AG04449 (cell line): ENCODE measurements at regions not wholly inside any gene's neighbourhood (a gene's known extent, or its start where the extent isn't known, plus 50 kb on each side); places are given as distances from the start of the nearest gene placed in this dataset.

ENCODE experiments used
- CTCF ChIA-PET: fragments of 350-600 bp; formaldehyde crosslinking; extraction: SDS; loops from one replicate; lab custom pipeline; 2021; ENCODE audit warnings: antibody characterized with exemption; lab: Yijun Ruan, JAX
- POLR2A ChIA-PET: fragments of 400-600, 350-600 bp; formaldehyde crosslinking; extraction: SDS; loops from one replicate; lab custom pipeline; 2020; ENCODE audit warnings: antibody characterized with exemption, inconsistent platforms; lab: Yijun Ruan, JAX
- DNase-seq: peaks from one replicate; pipeline ENCODE4 v3.0.0-alpha.2; 2010; ENCODE audit warnings: low read depth, low spot score
- H3K4me3 ChIP-seq: 2 replicates; pipeline ENCODE4 v1.5.1; 2011; ENCODE audit warnings: low read depth, mild to moderate bottlenecking, control low read depth, low read length
- TF ChIP-seq, protein P1 (sequence below): IDR thresholded peaks from one replicate; pipeline ENCODE4 v1.5.1; 2011; ENCODE audit warnings: mild to moderate bottlenecking, moderate library complexity, low read length, control low read depth, inconsistent platforms; ENCODE audit not compliant: insufficient read depth; ENCODE audit errors: missing control alignments

DNA sequence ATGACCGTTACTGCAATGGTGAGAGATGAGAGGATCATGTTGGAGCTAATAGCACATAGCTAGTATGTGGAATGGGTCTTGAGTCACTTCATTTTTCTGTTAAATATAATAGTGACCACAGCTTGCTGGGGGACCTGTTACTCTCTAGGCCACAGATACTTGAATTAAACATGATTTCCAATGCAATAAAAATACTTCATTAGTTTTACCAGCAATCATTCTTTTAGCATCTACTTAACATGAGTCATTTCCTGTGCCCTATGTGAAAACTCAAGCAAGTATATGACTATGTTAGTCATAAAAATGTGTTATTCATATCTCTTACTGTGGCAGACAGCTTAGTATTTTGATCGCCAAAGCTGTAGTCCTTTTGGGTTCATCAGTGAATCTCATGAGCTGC, 798.8 kb downstream of the SLC16A7 start:
- ChIA-PET POLR2A (interaction anchor here (0.6 kb wide), 1 partner anchor 1227 kb away, joined by 3 read pairs; no protein-coding TSS in a partner anchor), CTCF (no interaction called here)
- no peak overlapping the region for H3K4me3 ChIP-seq
- TF ChIP-seq, protein P1, sequence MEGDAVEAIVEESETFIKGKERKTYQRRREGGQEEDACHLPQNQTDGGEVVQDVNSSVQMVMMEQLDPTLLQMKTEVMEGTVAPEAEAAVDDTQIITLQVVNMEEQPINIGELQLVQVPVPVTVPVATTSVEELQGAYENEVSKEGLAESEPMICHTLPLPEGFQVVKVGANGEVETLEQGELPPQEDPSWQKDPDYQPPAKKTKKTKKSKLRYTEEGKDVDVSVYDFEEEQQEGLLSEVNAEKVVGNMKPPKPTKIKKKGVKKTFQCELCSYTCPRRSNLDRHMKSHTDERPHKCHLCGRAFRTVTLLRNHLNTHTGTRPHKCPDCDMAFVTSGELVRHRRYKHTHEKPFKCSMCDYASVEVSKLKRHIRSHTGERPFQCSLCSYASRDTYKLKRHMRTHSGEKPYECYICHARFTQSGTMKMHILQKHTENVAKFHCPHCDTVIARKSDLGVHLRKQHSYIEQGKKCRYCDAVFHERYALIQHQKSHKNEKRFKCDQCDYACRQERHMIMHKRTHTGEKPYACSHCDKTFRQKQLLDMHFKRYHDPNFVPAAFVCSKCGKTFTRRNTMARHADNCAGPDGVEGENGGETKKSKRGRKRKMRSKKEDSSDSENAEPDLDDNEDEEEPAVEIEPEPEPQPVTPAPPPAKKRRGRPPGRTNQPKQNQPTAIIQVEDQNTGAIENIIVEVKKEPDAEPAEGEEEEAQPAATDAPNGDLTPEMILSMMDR, result no peak
- peak; percentile 71 for DNase-seq

DNA sequence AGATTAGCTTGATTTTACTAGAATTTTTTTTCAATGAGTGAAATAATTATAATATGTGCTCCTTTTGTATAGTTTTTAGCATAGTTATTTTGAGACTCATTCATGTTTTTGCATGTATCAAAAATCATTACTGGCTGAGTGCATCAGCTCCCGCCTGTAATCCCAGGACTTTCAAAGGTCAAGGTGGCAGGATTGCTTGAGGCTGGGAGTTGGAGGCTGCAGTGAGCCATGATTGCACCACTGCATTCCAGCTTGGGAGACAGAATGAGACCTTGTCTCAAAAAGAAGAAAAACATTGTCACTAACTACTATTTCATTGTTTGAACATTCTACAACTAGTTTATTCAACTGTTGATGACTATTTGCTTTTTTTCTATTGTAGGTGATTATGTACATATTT, 802.7 kb downstream of the SLC16A7 start:
- no peak overlapping the region for H3K4me3 ChIP-seq
- TF ChIP-seq, protein P1, result no peak
- DNase-seq, result no peak
- CTCF ChIA-PET, result no interaction called here
- POLR2A ChIA-PET, result no interaction called here

DNA sequence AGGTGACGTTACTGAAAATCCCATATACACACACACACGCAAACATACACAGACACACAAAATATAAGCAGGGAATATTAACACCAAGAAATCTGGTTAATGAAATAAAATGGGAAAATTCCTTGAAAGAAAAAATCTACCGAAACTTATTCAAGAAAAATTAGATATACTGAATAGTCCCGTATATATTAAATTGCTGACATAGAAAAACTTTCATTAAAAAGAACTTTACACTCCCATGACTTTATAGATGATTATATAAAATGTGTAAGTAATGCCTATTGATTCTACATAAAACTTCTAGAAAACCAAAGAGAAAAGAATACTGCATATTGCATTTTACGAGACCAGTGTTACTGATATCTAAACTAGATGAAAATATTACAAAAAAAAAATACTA, 803.2 kb downstream of the SLC16A7 start:
- ChIA-PET CTCF (no interaction called here), POLR2A (no interaction called here)
- TF ChIP-seq, protein P1, result no peak
- H3K4me3 ChIP-seq, result no peak overlapping the region
- DNase-seq, result no peak

DNA sequence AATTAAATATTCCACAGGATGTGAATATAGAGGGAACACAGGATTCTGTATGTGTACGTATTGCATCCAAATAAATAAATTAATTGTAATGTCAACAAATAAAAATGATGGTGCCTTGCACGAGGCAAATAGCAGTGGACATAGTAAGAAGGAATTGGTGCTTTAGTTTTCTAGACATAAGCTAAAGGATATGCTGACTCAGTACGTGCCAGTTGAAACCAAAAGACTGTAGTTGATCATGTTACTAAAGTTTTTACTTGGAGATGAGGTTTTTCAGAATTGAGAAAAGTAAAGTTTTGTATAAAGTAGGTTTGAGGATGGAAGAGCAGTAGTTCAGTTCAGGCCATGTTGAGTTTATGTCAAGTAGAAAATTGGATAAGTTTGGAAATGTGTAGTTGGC, 807.2 kb downstream of the SLC16A7 start:
- no peak for DNase-seq
- no peak overlapping the region for H3K4me3 ChIP-seq
- ChIA-PET CTCF (no interaction called here), POLR2A (no interaction called here)
- TF ChIP-seq, protein P1, result no peak

DNA sequence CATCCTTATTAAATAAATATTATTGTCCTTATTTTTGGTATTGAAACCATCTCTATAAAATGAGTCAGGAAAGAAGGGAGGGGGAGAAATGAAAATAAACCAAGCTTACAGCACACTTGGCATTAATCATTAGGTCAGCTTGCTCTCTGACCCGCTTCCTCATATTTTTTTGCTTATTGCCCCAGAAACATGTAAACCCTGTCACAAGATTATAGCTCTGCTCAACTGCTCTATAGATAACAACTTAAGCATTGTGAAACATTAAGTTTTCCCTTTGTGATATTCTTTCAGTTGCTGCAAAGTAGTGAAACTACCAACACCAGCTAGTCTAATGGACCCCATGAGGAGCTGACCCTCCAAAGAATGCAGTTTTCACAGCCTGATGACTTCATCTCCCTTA, 819.5 kb downstream of the SLC16A7 start:
- POLR2A ChIA-PET, result no interaction called here
- H3K4me3 ChIP-seq, result no peak overlapping the region
- CTCF ChIA-PET, result no interaction called here
- TF ChIP-seq, protein P1, result no peak
- no peak for DNase-seq

GRCh38 chr12:60419986-60420385, 824.2 kb downstream of the SLC16A7 start:
- POLR2A ChIA-PET, result no interaction called here
- no peak for DNase-seq

More at GRCh38 chr12:60419986-60420385, 824.2 kb downstream of the SLC16A7 start:
- TF ChIP-seq, protein P1, result no peak
- no peak overlapping the region for H3K4me3 ChIP-seq
- CTCF ChIA-PET, result no interaction called here
